GM12878 (cell line): ENCODE measurements at regions not wholly inside any gene's neighbourhood (a gene's known extent, or its start where the extent isn't known, plus 50 kb on each side); places are given as distances from the start of the nearest gene placed in this dataset.

ENCODE experiments used
- ATAC-seq: fragments of 200-7000 bp; cut with Tn5 transposase; 3 replicates; pipeline ENCODE4 v1.9.1; 2020; ENCODE audit warnings: mild to moderate bottlenecking, moderate library complexity
- BruUV-seq: library from RNA; stranded (reverse); fragments of 400-500 nt; replicated peaks from 2 replicates; lab custom pipeline; 2021; lab: Mats Ljungman, UMichigan
- CTCF ChIA-PET: fragments of 300-600 bp; sonication (Branson Sonifier 250); formaldehyde crosslinking; extraction: SDS; loops from one replicate; lab custom pipeline; 2021; ENCODE audit warnings: inconsistent platforms; lab: Yijun Ruan, JAX
- POLR2A ChIA-PET: fragments of 350-600 bp; formaldehyde crosslinking; extraction: SDS; loops from one replicate; lab custom pipeline; 2021; ENCODE audit warnings: inconsistent platforms; lab: Charles Lee
- RAD21 ChIA-PET: fragments of 300-600 bp; sonication (Branson Sonifier 250); formaldehyde crosslinking; loops from one replicate; lab custom pipeline; 2023; ENCODE audit warnings: antibody characterized with exemption; ENCODE audit not compliant: unreplicated experiment; lab: Charles Lee
- SMC1A ChIA-PET: fragments of 300-600 bp; sonication (Branson Sonifier 250); formaldehyde crosslinking; loops from one replicate; lab custom pipeline; 2023; ENCODE audit not compliant: unreplicated experiment, uncharacterized antibody; lab: Charles Lee
- DNase-seq: peaks from one replicate; pipeline ENCODE4 v3.0.0-alpha.2; 2011; ENCODE audit warnings: low read depth, low spot score
- FAIRE-seq: peaks from 3 replicates; lab custom pipeline; 2011; peaks lifted over from hg19 to GRCh38; lab: Jason Lieb, UNC
- H2AFZ ChIP-seq: 2 replicates; pipeline ENCODE4 v1.6.0; 2011; ENCODE audit warnings: low read depth, low read length, control low read depth; ENCODE audit not compliant: control insufficient read depth
- H3K27ac ChIP-seq: 2 replicates; pipeline ENCODE4 v1.5.1; 2011; ENCODE audit warnings: control low read depth; ENCODE audit not compliant: control insufficient read depth, insufficient read depth
- H3K27me3 ChIP-seq, 2 experiments: replicated peaks in 1 of 2; 2 replicates each; pipeline versions ENCODE4 v1.6.0 to v1.6.1; 2011; ENCODE audit warnings: low read length in 1 of 2; ENCODE audit not compliant: control insufficient read depth in 2 of 2, insufficient read depth in 2 of 2
- H3K36me3 ChIP-seq, 2 experiments: 2 replicates each; pipeline ENCODE4 v1.5.1; 2011; ENCODE audit warnings: low read length in 1 of 2; ENCODE audit not compliant: control insufficient read depth in 2 of 2, insufficient read depth in 2 of 2
- H3K4me1 ChIP-seq: 2 replicates; pipeline ENCODE4 v1.6.1; 2011; ENCODE audit warnings: mild to moderate bottlenecking, low read length, moderate library complexity, mixed read lengths; ENCODE audit not compliant: control insufficient read depth, insufficient read depth
- H3K4me2 ChIP-seq: 2 replicates; pipeline ENCODE4 v1.6.0; 2011; ENCODE audit warnings: control low read depth; ENCODE audit not compliant: control insufficient read depth, insufficient read depth
- H3K4me3 ChIP-seq: fragments of 200-600 bp; sonication (generic); 2 replicates; pipeline ENCODE4 v1.5.1; 2016
- H3K79me2 ChIP-seq: 2 replicates; pipeline ENCODE4 v1.6.0; 2011; ENCODE audit warnings: low read length; ENCODE audit not compliant: control insufficient read depth, insufficient read depth
- H3K9ac ChIP-seq: 2 replicates; pipeline ENCODE4 v1.8.0; 2011; ENCODE audit warnings: low read length, control low read depth, mixed read lengths; ENCODE audit not compliant: control insufficient read depth, insufficient read depth
- H3K9me3 ChIP-seq: replicated peaks from 3 replicates; pipeline ENCODE4 v1.5.1; 2011; ENCODE audit warnings: mild to moderate bottlenecking, low read length; ENCODE audit not compliant: control insufficient read depth, insufficient read depth
- H4K20me1 ChIP-seq: 2 replicates; pipeline ENCODE4 v1.6.0; 2011; ENCODE audit not compliant: control insufficient read depth, insufficient read depth
- EZH2 ChIP-seq: IDR thresholded peaks from 2 replicates; pipeline ENCODE4 v1.6.1; 2012; ENCODE audit warnings: low read depth, mild to moderate bottlenecking, control low read depth, inconsistent platforms, low read length, borderline replicate concordance; ENCODE audit not compliant: control insufficient read depth
- HCFC1 ChIP-seq: fragments of 150-350 bp; IDR thresholded peaks from 2 replicates; pipeline ENCODE4 v1.6.1; 2014; ENCODE audit warnings: low read length
- IRF4 ChIP-seq: IDR thresholded peaks from 2 replicates; pipeline ENCODE4 v1.6.1; 2011; ENCODE audit warnings: low read depth, low read length
- NFXL1 ChIP-seq: fragments of 450-650 bp; IDR thresholded peaks from 2 replicates; pipeline ENCODE4 v1.6.1; 2017; ENCODE audit warnings: antibody characterized with exemption, mild to moderate bottlenecking, borderline replicate concordance
- RELA ChIP-seq: fragments of 450-650 bp; IDR thresholded peaks from 2 replicates; pipeline ENCODE4 v1.8.0; 2014; ENCODE audit warnings: borderline replicate concordance; ENCODE audit not compliant: partially characterized antibody
- TCF12 ChIP-seq: IDR thresholded peaks from 2 replicates; pipeline ENCODE4 v1.6.1; 2011; ENCODE audit warnings: low read depth, mild to moderate bottlenecking, low read length
- in situ Hi-C: fragments of 300-500 bp; cut with MboI; formaldehyde crosslinking; loops from 9 replicates; pipeline ENCODE4 v1.14.3; 2018; ENCODE audit warnings: mixed read lengths
- intact Hi-C: fragments of 100-400 bp; cut with micrococcal nuclease; formaldehyde crosslinking; loops from one replicate; pipeline ENCODE4 v1.14.2; 2022; ENCODE audit not compliant: unreplicated experiment
- TF ChIP-seq, protein P1 (sequence below): fragments of 450-650 bp; formaldehyde crosslinking; IDR thresholded peaks from 2 replicates; pipeline ENCODE4 v1.4.0; 2020; ENCODE audit warnings: mild to moderate bottlenecking, moderate library complexity

DNA sequence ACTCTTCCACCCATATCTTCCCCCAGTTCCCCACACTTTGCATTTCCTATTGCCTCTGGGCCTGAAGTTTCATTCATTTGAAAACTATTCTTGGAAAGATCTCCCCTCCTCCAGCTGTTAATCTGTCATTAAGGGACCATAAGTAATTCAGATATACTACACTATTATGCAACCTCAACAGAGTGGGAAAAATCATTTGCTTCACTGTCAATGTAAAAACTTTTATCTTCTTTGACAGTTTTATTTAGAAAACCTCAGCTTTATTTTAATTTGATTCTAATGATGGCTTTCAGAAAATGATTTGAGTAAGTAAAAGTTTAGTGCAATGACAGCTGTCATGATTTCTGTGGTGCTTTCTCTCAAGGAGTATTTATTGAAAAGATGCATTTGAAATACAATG is 435.3 kb upstream of the KCNMB2 start:
- Histone ChIP-seq H3K4me2 (no peak overlapping the region), H3K79me2 (no peaks in the 10 kb centered on the region), H2AFZ (no peak overlapping the region), H3K4me1 (no peaks in the 10 kb centered on the region), H3K9ac (no peak overlapping the region), H3K4me3 (no peak overlapping the region), H3K27ac (no peak overlapping the region), H3K36me3 (no peaks in the 10 kb centered on the region), H3K27me3 (no peaks in the 10 kb centered on the region; a peak in 1 of 4 replicates), H4K20me1 (no peaks in the 10 kb centered on the region), H3K9me3 (no peaks in the 10 kb centered on the region)
- DNase-seq (no peak), ATAC-seq (no peak), FAIRE-seq (no peak)
- TF ChIP-seq RELA (no peak), EZH2 (no peak), TCF12 (no peak), IRF4 (no peak), NFXL1 (no peak), HCFC1 (no peak)
- TF ChIP-seq, protein P1, sequence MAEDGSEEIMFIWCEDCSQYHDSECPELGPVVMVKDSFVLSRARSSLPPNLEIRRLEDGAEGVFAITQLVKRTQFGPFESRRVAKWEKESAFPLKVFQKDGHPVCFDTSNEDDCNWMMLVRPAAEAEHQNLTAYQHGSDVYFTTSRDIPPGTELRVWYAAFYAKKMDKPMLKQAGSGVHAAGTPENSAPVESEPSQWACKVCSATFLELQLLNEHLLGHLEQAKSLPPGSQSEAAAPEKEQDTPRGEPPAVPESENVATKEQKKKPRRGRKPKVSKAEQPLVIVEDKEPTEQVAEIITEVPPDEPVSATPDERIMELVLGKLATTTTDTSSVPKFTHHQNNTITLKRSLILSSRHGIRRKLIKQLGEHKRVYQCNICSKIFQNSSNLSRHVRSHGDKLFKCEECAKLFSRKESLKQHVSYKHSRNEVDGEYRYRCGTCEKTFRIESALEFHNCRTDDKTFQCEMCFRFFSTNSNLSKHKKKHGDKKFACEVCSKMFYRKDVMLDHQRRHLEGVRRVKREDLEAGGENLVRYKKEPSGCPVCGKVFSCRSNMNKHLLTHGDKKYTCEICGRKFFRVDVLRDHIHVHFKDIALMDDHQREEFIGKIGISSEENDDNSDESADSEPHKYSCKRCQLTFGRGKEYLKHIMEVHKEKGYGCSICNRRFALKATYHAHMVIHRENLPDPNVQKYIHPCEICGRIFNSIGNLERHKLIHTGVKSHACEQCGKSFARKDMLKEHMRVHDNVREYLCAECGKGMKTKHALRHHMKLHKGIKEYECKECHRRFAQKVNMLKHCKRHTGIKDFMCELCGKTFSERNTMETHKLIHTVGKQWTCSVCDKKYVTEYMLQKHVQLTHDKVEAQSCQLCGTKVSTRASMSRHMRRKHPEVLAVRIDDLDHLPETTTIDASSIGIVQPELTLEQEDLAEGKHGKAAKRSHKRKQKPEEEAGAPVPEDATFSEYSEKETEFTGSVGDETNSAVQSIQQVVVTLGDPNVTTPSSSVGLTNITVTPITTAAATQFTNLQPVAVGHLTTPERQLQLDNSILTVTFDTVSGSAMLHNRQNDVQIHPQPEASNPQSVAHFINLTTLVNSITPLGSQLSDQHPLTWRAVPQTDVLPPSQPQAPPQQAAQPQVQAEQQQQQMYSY (CRISPR knock-in tag), result no peak
- ChIA-PET RAD21 (no interaction called here), POLR2A (no interaction called here), CTCF (no interaction called here), SMC1A (no interaction called here)
- in situ Hi-C loops, result no loop called here
- intact Hi-C loops, result no loop called here
- no TSS peak for BruUV-seq
